Uterus (tissue), 3 donors: ENCODE measurements at regions not wholly inside any gene's neighbourhood (a gene's known extent, or its start where the extent isn't known, plus 50 kb on each side); places are given as distances from the start of the nearest gene placed in this dataset.

Experiments used
- DNase-seq, 2 donors: peaks; one replicate each; pipeline ENCODE4 v3.0.0-alpha.2; 2019 to 2020
- H3K27ac ChIP-seq, 2 donors: fragments of 200-600 bp; sonication (generic); 1 replicate in 1 of 2; 2 replicates in 1 of 2; pipeline ENCODE4 v1.5.1; 2016 to 2018
- H3K27me3 ChIP-seq, 2 donors: fragments of 200-600 bp; sonication (generic); one replicate each; pipeline ENCODE4 v1.5.1; 2018 to 2019; ENCODE audit warnings: control low read depth in 1 of 2
- H3K36me3 ChIP-seq, 2 donors: fragments of 200-600 bp; sonication (generic); one replicate each; pipeline ENCODE4 v1.5.1; 2019; ENCODE audit warnings: control low read depth in 1 of 2
- H3K4me1 ChIP-seq, 2 donors: fragments of 200-600 bp; sonication (generic); one replicate each; pipeline ENCODE4 v1.5.1; 2018 to 2019; ENCODE audit warnings: control low read depth in 1 of 2
- H3K4me3 ChIP-seq, 2 donors: fragments of 200-600 bp; sonication (generic); 1 replicate in 1 of 2; 2 replicates in 1 of 2; pipeline ENCODE4 v1.5.1; 2018 to 2019; ENCODE audit warnings: mild to moderate bottlenecking in 1 of 2
- H3K9me3 ChIP-seq, 2 donors: fragments of 200-600 bp; sonication (generic); one replicate each; pipeline ENCODE4 v1.5.1; 2019; ENCODE audit warnings: control low read depth in 1 of 2
- CTCF ChIP-seq, 4 experiments: fragments of 200-600 bp in 2 of 4; fragments of 450-650 bp in 2 of 4; sonication (generic) in 2 of 4; IDR thresholded peaks; one replicate each; pipeline ENCODE4 v1.5.1; 2016 to 2019; ENCODE audit warnings: antibody characterized with exemption in 4 of 4, mild to moderate bottlenecking in 2 of 4, moderate library complexity in 1 of 4
- POLR2A ChIP-seq, 2 donors: fragments of 450-650 bp; IDR thresholded peaks; one replicate each; pipeline ENCODE4 v1.6.1; 2016; ENCODE audit warnings: antibody characterized with exemption in 2 of 2, mild to moderate bottlenecking in 1 of 2, moderate library complexity in 1 of 2
- intact Hi-C: fragments of 100-400 bp; cut with DNase I; formaldehyde crosslinking; loops from one replicate; pipeline ENCODE4 v1.15.1; 2023; ENCODE audit warnings: low total_unique reads
- donor health status: DM: yes; HTN: yes; CAD: no.

- TF ChIP-seq CTCF (IDR thresholded peaks at IDR 0.05) = no peak
- TF ChIP-seq POLR2A (IDR thresholded peaks at IDR 0.05) = no peak
- Histone ChIP-seq H3K27me3 (no peaks in the 10 kb centered on the region), H3K4me3 (no peak overlapping the region), H3K27ac (no peak overlapping the region), H3K9me3 (no peaks in the 10 kb centered on the region), H3K4me1 (no peaks in the 10 kb centered on the region), H3K36me3 (no peaks in the 10 kb centered on the region)
- no peak for DNase-seq
- intact Hi-C loops = no loop called here
Observed at GRCh38 chr22:48901324-48901723, 926.3 kb downstream of the BRD1 start.

- Histone ChIP-seq H3K27me3 (no peaks in the 10 kb centered on the region), H3K4me1 (no peaks in the 10 kb centered on the region), H3K36me3 (no peaks in the 10 kb centered on the region), H3K9me3 (no peaks in the 10 kb centered on the region), H3K27ac (no peak overlapping the region), H3K4me3 (no peak overlapping the region)
- intact Hi-C loops = no loop called here
- no peak for DNase-seq
- TF ChIP-seq CTCF (IDR thresholded peaks at IDR 0.05) (no peak), POLR2A (IDR thresholded peaks at IDR 0.05) (no peak)
Observed at GRCh38 chr22:48900626-48901025, 927.0 kb downstream of the BRD1 start.

- H3K4me1 ChIP-seq = no peaks in the 10 kb centered on the region
- TF ChIP-seq POLR2A (IDR thresholded peaks at IDR 0.05) (no peak), CTCF (IDR thresholded peaks at IDR 0.05) (no peak)
- no peaks in the 10 kb centered on the region for H3K36me3 ChIP-seq
- no peaks in the 10 kb centered on the region for H3K9me3 ChIP-seq
- no peak overlapping the region for H3K27ac ChIP-seq
- no peak overlapping the region for H3K4me3 ChIP-seq
- no peaks in the 10 kb centered on the region for H3K27me3 ChIP-seq
- DNase-seq = no peak
- intact Hi-C loops = no loop called here
Observed at GRCh38 chr22:48900327-48900597, 927.4 kb downstream of the BRD1 start.

- intact Hi-C loops = no loop called here
- no peak overlapping the region for H3K4me3 ChIP-seq
- no peak for TF ChIP-seq CTCF (IDR thresholded peaks at IDR 0.05)
- no peak for TF ChIP-seq POLR2A (IDR thresholded peaks at IDR 0.05)
- H3K27ac ChIP-seq = no peak overlapping the region
- H3K27me3 ChIP-seq = no peaks in the 10 kb centered on the region
- H3K9me3 ChIP-seq = no peaks in the 10 kb centered on the region
- no peak for DNase-seq
- no peaks in the 10 kb centered on the region for H3K4me1 ChIP-seq
- no peaks in the 10 kb centered on the region for H3K36me3 ChIP-seq
Observed at GRCh38 chr22:48899523-48900326, 927.9 kb downstream of the BRD1 start.

- Histone ChIP-seq H3K4me3 (no peak overlapping the region), H3K27me3 (no peaks in the 10 kb centered on the region), H3K27ac (no peak overlapping the region), H3K36me3 (no peaks in the 10 kb centered on the region), H3K4me1 (no peaks in the 10 kb centered on the region), H3K9me3 (no peaks in the 10 kb centered on the region)
- DNase-seq = no peak
- intact Hi-C loops = no loop called here
- no peak for TF ChIP-seq CTCF (IDR thresholded peaks at IDR 0.05)
- no peak for TF ChIP-seq POLR2A (IDR thresholded peaks at IDR 0.05)
Observed at GRCh38 chr22:48898524-48899250, 929.0 kb downstream of the BRD1 start.
